Astrocyte of the spinal cord (primary cell): ENCODE measurements at regions not wholly inside any gene's neighbourhood (a gene's known extent, or its start where the extent isn't known, plus 50 kb on each side); places are given as distances from the start of the nearest gene placed in this dataset.

Experiments used
- DNase-seq: peaks from one replicate; pipeline ENCODE4 v3.0.0; 2011; ENCODE audit warnings: low read depth, low spot score
- H3K4me3 ChIP-seq: 2 replicates; pipeline ENCODE4 v1.5.1; 2011; ENCODE audit warnings: low read depth, mild to moderate bottlenecking, low read length, moderate library complexity
- in situ Hi-C: cut with HindIII; loops from 2 replicates; pipeline ENCODE4 v1.10.0; 2017; ENCODE audit warnings: low sequenced_read_pairs
- TF ChIP-seq, protein P1 (sequence below): IDR thresholded peaks from 2 replicates; pipeline ENCODE4 v1.5.1; 2012; ENCODE audit warnings: low read depth, mild to moderate bottlenecking, low read length, inconsistent platforms

DNA sequence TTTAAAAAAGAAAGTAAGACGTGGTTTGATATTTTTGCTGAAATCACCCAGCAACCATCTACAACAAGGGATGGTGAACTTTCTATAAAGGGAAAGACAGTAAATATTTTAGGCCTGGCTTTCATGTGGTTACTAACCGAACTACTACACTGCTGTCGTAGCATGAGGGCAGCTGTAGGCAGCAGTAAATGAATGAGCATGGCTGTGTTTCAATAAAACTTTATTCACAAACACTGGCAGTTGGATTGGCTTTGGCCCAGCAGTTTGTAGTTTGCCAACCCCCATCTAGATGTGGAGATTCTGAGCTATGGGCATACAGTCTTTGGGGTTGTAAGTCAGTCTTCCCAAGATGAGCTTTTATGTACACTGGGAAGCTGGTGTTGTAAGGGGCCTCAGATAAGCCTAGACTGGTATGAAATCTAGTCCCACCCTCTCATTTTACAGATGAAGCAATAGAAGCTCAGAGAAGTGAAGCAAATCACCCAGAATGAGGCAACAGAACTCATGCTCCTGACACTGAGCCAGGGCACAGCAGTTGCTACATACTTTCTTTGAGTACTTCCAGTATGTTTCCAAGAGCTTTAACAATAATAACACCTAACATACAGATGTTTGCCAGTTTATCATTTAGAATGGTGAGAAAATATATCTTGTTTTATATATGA is 204.4 kb downstream of the ADAMTS15 start:
- in situ Hi-C loops, result no loop called here
- peak; percentile 78 for DNase-seq
- TF ChIP-seq, protein P1, sequence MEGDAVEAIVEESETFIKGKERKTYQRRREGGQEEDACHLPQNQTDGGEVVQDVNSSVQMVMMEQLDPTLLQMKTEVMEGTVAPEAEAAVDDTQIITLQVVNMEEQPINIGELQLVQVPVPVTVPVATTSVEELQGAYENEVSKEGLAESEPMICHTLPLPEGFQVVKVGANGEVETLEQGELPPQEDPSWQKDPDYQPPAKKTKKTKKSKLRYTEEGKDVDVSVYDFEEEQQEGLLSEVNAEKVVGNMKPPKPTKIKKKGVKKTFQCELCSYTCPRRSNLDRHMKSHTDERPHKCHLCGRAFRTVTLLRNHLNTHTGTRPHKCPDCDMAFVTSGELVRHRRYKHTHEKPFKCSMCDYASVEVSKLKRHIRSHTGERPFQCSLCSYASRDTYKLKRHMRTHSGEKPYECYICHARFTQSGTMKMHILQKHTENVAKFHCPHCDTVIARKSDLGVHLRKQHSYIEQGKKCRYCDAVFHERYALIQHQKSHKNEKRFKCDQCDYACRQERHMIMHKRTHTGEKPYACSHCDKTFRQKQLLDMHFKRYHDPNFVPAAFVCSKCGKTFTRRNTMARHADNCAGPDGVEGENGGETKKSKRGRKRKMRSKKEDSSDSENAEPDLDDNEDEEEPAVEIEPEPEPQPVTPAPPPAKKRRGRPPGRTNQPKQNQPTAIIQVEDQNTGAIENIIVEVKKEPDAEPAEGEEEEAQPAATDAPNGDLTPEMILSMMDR, result no peak

DNA sequence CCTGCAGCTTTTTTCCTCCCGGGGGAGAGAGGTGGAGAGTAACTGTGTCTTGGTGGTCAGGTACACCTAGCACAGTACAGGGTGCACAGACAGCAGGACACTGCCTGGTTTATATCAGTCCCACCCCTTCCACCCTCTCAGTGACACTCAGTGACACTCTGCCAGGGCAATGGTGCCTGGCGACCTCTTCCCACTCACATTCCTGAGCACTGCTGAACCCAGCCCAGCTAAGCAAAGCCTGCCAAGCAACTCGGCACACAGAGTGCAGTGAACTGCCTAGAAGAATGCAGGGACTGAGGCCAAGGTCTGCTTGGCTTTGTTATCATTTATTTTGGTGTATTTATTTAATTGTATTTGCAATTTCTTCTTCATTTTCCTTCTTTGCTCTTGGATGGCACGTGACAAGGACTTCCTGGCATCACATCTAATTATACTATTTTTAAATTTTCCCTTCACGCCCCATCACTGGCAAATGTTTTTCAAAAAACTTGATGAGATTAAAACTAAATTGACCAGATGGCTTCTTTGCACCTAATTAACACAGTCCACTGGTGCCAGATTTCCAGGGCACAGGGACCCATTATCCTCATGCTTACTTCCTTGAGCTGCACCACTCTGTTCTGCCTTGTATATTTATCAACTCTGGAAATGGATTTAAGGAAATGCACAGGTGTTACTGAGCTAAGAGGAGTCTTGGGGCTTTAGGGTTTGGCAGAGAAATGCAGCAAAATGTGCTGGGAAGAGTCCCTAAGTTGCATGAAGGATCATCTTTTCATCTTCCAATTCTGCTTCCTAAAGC is 205.6 kb downstream of the ADAMTS15 start:
- TF ChIP-seq, protein P1, result no peak
- DNase-seq, result no peak
- in situ Hi-C loops, result no loop called here
- H3K4me3 ChIP-seq, result no peak overlapping the region

More for the DNA sequence above, 204.4 kb downstream of the ADAMTS15 start:
- H3K4me3 ChIP-seq, result no peak overlapping the region

- in situ Hi-C loops, result no loop called here
- TF ChIP-seq, protein P1, result no peak
- no peak for DNase-seq
- H3K4me3 ChIP-seq, result no peak overlapping the region
These were observed 206.9 kb downstream of the ADAMTS15 start for GRCh38 chr11:130655300-130655699.

DNA sequence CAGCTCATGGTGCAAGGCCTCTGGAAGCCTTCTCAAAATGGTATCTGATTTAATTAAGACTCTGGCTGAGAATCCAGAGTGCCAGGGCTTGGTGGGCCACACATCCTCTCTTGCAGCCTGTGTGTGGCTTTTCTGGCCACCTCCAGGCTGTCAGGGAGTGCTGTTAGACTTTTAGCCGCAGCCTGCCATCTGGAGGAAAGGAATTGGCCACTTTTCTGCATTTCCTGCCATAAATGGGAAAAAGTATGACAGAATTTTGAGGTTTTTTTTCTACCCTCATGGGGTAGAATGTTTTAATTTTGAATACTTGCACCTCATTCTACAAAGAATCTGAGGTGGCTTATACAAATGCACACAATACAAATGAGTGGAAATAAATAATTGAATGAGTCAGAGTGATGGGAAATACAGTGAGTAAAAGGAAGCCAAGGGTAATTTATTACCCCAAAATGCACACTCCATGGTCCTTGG is 218.4 kb downstream of the ADAMTS15 start:
- DNase-seq, result peak; percentile 66
- no peak overlapping the region for H3K4me3 ChIP-seq
- in situ Hi-C loops, result no loop called here
- TF ChIP-seq, protein P1, result peak; percentile 7

DNA sequence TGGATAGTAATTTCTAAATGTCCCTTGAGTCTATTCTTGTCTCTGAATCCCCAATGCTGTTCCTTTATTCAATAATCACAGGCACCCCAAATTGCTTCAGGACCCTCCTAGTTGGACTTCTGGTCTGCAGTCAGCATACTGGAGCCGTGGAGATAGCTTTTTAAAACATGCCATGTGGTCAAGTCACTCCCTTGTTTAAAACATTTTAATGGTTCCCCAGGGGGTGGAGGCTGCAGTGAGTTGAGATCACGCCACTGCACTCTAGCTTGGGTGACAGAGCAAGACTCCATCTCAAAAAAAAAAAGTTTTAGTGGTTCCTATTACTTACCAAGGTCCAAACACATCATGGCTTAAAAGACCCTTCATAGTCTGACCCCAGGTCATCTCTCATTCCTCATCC is 220.3 kb downstream of the ADAMTS15 start:
- TF ChIP-seq, protein P1, result no peak
- no peak overlapping the region for H3K4me3 ChIP-seq
- in situ Hi-C loops, result no loop called here

GRCh38 chr11:130670200-130670599 is 221.8 kb downstream of the ADAMTS15 start:
- H3K4me3 ChIP-seq, result no peak overlapping the region
- TF ChIP-seq, protein P1, result no peak
- in situ Hi-C loops, result no loop called here
- DNase-seq, result no peak

More for the DNA sequence above, 220.3 kb downstream of the ADAMTS15 start:
- no peak for DNase-seq
